NCI-H345 treated with DMSO at 0.1 percent for 48 hours (cell line): ENCODE measurements at regions not wholly inside any gene's neighbourhood (a gene's known extent, or its start where the extent isn't known, plus 50 kb on each side); places are given as distances from the start of the nearest gene placed in this dataset.

ENCODE experiments used
- DNase-seq: peaks from one replicate; lab custom pipeline; 2025; ENCODE audit not compliant: unreplicated experiment; lab: John Stamatoyannopoulos, UW

- no peak for DNase-seq
These were observed 121.6 kb upstream of the ADAMTS16 start for GRCh38 chr5:5018578-5018970.

- no peak for DNase-seq
These were observed 118.7 kb upstream of the ADAMTS16 start for GRCh38 chr5:5021436-5021835.

DNA sequence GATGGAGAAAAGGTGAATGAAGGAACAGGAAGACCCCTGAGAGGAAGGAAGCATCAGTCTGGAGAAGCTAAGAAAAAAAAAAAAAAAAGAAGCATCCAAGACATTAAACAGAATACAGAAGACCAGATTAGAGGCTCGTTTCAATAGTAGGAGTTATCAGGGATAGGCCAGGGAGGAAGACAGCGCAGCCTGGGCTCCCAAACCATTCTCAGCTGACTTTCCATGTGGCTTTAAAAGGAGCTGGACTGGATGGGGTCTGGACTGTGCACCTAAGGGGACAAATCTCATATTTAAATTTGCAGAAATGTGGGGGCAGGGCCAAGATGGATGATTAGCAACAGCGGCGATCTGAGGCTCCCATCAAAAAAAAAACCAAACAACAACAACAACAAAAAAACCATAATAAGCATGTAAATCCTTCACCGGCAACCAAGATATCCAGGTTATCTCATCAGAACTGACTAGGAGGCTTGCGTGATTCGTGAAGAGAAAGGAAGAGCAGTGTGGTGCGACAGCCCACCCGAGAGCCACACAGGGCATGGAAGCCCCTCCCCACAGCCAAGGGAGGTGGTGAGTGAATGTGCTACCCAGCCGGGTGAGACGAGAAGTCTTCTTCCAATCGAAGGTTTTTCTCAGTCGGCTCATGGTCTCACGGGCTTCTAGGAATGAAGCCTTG lies 114.9 kb upstream of the ADAMTS16 start:
- no peak for DNase-seq

GRCh38 chr5:5025774-5026408 lies 114.2 kb upstream of the ADAMTS16 start:
- DNase-seq: peak; percentile 44

DNA sequence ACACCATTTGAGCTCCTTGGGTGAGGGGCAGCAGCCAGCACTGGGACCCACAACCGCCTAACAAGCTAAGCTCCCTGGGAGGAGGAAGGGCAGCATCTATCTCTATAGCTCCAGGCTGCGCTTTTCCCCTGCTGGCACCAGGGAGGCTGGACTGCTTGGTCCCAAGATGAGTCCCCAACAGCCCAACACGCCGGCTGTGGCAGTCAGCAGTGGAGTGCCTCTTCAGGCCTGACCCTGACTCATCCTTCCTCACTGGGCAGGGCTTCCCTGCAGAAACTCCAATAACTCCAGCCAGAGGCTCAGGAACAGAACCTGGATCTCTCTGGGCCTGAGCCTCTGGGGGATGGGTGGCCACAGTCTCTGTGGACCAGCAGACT lies 113.7 kb upstream of the ADAMTS16 start:
- no peak for DNase-seq

GRCh38 chr5:5031665-5032064 lies 108.5 kb upstream of the ADAMTS16 start:
- DNase-seq: no peak

DNA sequence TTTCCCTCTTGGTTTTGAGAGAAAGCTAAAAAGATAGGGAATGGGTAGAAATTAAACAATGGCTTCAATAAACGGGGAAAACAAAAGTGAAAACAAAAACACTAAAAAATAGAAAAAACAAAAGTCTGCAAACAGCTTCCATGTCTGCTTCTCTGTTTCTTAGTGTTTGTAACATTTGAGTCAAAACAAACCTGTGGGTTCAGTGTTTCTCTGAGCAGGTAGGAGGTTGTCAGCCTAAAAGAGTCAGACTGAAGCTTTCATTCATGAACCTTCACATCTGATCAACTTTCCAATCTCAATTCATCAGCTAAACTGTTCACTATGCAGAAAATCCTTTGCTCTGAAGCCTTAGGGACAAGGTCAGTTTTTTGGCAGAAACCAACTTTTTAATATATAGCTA lies 102.5 kb upstream of the ADAMTS16 start:
- no peak for DNase-seq

- DNase-seq: no peak
These were observed 100.2 kb upstream of the ADAMTS16 start for GRCh38 chr5:5039918-5040317.

- DNase-seq: no peak
These were observed 99.4 kb upstream of the ADAMTS16 start for GRCh38 chr5:5040712-5041111.

- DNase-seq: no peak
These were observed 97.3 kb upstream of the ADAMTS16 start for GRCh38 chr5:5042806-5043205.

DNA sequence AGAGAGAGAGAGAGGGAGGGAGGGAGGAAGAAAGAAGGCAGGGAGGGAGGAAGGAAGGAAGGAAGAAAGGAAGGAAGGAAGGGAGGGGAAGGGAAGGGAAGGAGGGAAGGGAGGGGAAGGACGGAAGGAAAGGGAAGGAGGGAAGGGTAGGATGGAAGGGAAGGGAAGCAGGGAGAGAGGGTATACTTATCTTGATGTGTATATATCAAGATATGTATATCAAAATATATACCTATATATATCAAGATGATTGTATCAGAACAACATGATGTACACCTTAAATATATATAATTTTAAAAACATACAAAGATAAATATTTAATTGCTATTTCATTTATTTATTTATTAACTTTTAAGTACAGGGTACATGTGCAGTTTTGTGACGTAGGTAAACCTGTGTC lies 96.8 kb upstream of the ADAMTS16 start:
- DNase-seq: no peak

DNA sequence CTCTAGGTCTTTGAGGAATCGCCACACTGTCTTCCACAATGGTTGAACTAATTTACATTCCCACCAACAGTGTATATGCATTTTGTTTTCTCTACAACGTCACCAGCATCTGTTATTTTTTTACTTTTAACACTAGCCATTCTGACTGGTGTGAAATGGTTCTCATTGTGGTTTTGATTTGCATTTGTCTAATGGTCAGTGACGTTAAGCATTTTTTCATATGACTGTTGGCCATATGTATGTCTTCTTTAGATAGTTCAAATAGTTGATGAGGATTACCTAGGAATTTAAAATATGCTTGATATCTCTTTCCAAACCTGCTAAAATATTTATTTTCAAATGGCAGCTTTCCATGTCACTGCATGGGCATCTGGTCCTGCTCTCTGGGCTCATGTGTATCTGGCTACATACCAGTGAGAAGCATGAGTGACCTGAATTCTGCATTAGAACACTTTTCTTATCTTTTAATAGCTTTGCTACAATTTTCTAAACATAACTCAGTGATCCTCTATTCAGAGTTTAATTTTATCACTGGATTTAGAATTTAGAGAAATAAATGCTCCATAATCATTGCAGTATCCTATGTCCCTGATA lies 95.8 kb upstream of the ADAMTS16 start:
- no peak for DNase-seq

GRCh38 chr5:5046680-5047502 lies 93.2 kb upstream of the ADAMTS16 start:
- DNase-seq: no peak

GRCh38 chr5:5050801-5051200 lies 89.3 kb upstream of the ADAMTS16 start:
- no peak for DNase-seq

- no peak for DNase-seq
These were observed 84.4 kb upstream of the ADAMTS16 start for GRCh38 chr5:5055712-5056111.

- DNase-seq: no peak
These were observed 78.3 kb upstream of the ADAMTS16 start for GRCh38 chr5:5061836-5062235.

- DNase-seq: no peak
These were observed 77.4 kb upstream of the ADAMTS16 start for GRCh38 chr5:5062525-5063302.

- DNase-seq: no peak
These were observed 76.6 kb upstream of the ADAMTS16 start for GRCh38 chr5:5063533-5063953.

DNA sequence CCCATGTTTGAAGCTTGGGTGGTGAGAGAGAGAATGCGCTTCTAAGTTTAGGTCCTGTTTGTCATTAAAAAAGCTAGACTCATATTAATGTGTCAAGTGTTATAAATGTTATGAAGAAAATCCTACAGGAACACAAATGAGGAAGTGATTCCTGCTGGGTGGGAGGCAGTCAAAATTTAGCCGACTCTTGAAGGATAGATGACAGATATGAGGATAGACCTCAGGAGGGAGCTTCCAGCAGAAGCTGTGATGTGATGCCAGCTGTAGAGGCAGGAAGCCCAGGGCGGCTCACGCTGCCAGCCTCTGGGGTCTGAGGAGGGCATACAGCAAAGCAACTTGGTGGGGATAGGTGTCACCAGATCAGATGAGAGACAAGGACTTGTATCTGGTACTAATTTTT lies 74.7 kb upstream of the ADAMTS16 start:
- DNase-seq: no peak

GRCh38 chr5:5066276-5067186 lies 73.6 kb upstream of the ADAMTS16 start:
- no peak for DNase-seq
